ENCODE measurements at regions not wholly inside any gene's neighbourhood (a gene's known extent, or its start where the extent isn't known, plus 50 kb on each side); places are given as distances from the start of the nearest gene placed in this dataset.

- TF ChIP-seq NRF1 (IDR thresholded peaks at IDR 0.05; ENCODE audit: low read depth, low read length) (no peak), SAP30 (IDR thresholded peaks at IDR 0.05; ENCODE audit: insufficient read depth, insufficient replicate concordance, low read length) (no peak), BCL11A (IDR thresholded peaks at IDR 0.05; ENCODE audit: low read depth in 2 of 2, low read length in 2 of 2) (no peak), JUND (IDR thresholded peaks at IDR 0.05; ENCODE audit: low read length) (no peak), CBX8 (IDR thresholded peaks at IDR 0.05; ENCODE audit: borderline replicate concordance, low read depth, low read length) (no peak), KDM5A (IDR thresholded peaks at IDR 0.05; ENCODE audit: low read length) (no peak), RNF2 (IDR thresholded peaks at IDR 0.05; ENCODE audit: borderline replicate concordance, low read depth, low read length, missing control alignments, poor library complexity, severe bottlenecking) (no peak), EGR1 (IDR thresholded peaks at IDR 0.05; ENCODE audit: borderline replicate concordance, low read depth, low read length) (no peak), YY1 (IDR thresholded peaks at IDR 0.05; ENCODE audit: low read depth, low read length) (peak; percentile 58), CHD1 (IDR thresholded peaks at IDR 0.05; ENCODE audit: low read depth, low read length) (no peak), CTCF (IDR thresholded peaks at IDR 0.05; ENCODE audit: control extremely low read depth in 1 of 3, insufficient read depth in 1 of 3, low read depth in 1 of 3, low read length in 3 of 3) (peak in 2 of 3 experiments; percentile 1 to 24; a peak in 2 of 4 replicates), RBBP5 (IDR thresholded peaks at IDR 0.05; ENCODE audit: borderline replicate concordance, low read depth, low read length) (peak; percentile 54; the same call in 1 of the 2 replicates), ATF3 (IDR thresholded peaks at IDR 0.05; ENCODE audit: insufficient read depth, low read depth, low read length) (no peak), TAF7 (optimal IDR thresholded peaks at IDR 0.05; ENCODE audit: borderline replicate concordance, low read depth, low read length) (peak; percentile 76), FOSL1 (IDR thresholded peaks at IDR 0.05; ENCODE audit: insufficient read depth, low read depth, low read length) (no peak), CREB1 (IDR thresholded peaks at IDR 0.05) (peak; percentile 86), KDM1A (IDR thresholded peaks at IDR 0.05; ENCODE audit: borderline replicate concordance, low read length) (no peak), CBX5 (IDR thresholded peaks at IDR 0.05; ENCODE audit: low read depth, low read length) (no peak), MAX (IDR thresholded peaks at IDR 0.05) (peak; percentile 92), POU5F1 (IDR thresholded peaks at IDR 0.05; ENCODE audit: low read depth, low read length) (no peak), SIX5 (IDR thresholded peaks at IDR 0.05; ENCODE audit: low read depth, low read length) (no peak), BACH1 (IDR thresholded peaks at IDR 0.05; ENCODE audit: low read length) (no peak)
Observed at GRCh38 chr3:48088749-48089466, 72.7 kb upstream of the MAP4 start (continued).
